ENCODE measurements at regions not wholly inside any gene's neighbourhood (a gene's known extent, or its start where the extent isn't known, plus 50 kb on each side); places are given as distances from the start of the nearest gene placed in this dataset.

GRCh38 chr2:164110515-164110914 lies 374.7 kb upstream of the FIGN start:
- H3K27ac ChIP-seq = no peak overlapping the region
- no peak overlapping the region for H3K4me3 ChIP-seq

- Histone ChIP-seq H3K27ac (no peak overlapping the region), H3K4me3 (no peak overlapping the region)
These were observed 373.2 kb upstream of the FIGN start for GRCh38 chr2:164109006-164109405.

- no peak overlapping the region for H3K4me3 ChIP-seq
These were observed 367.5 kb upstream of the FIGN start for GRCh38 chr2:164103271-164103670.

GRCh38 chr2:164102366-164102765 lies 366.6 kb upstream of the FIGN start:
- no peak overlapping the region for H3K27ac ChIP-seq
- H3K4me3 ChIP-seq = no peak overlapping the region

More at GRCh38 chr2:164103271-164103670, 367.5 kb upstream of the FIGN start:
- H3K27ac ChIP-seq = no peak overlapping the region

GRCh38 chr2:164091673-164092072 lies 355.9 kb upstream of the FIGN start:
- Histone ChIP-seq H3K27ac (no peak overlapping the region), H3K4me3 (no peak overlapping the region)

GRCh38 chr2:164090533-164090932 lies 354.7 kb upstream of the FIGN start:
- no peak overlapping the region for H3K27ac ChIP-seq
- no peak overlapping the region for H3K4me3 ChIP-seq

GRCh38 chr2:164084066-164084465 lies 348.3 kb upstream of the FIGN start:
- no peak overlapping the region for H3K27ac ChIP-seq
- no peak overlapping the region for H3K4me3 ChIP-seq

- no peak overlapping the region for H3K27ac ChIP-seq
- H3K4me3 ChIP-seq = no peak overlapping the region
These were observed 344.7 kb upstream of the FIGN start for GRCh38 chr2:164080486-164080885.

GRCh38 chr2:164079258-164079657 lies 343.4 kb upstream of the FIGN start:
- no peak overlapping the region for H3K4me3 ChIP-seq
- H3K27ac ChIP-seq = no peak overlapping the region

GRCh38 chr2:164078421-164078820 lies 342.6 kb upstream of the FIGN start:
- Histone ChIP-seq H3K4me3 (no peak overlapping the region), H3K27ac (no peak overlapping the region)

- H3K27ac ChIP-seq = no peak overlapping the region
These were observed 337.6 kb upstream of the FIGN start for GRCh38 chr2:164073101-164074074.

GRCh38 chr2:164069540-164069939 lies 333.7 kb upstream of the FIGN start:
- H3K4me3 ChIP-seq = no peak overlapping the region
- no peak overlapping the region for H3K27ac ChIP-seq

More at GRCh38 chr2:164073101-164074074, 337.6 kb upstream of the FIGN start:
- no peak overlapping the region for H3K4me3 ChIP-seq

GRCh38 chr2:164068063-164068462 lies 332.3 kb upstream of the FIGN start:
- Histone ChIP-seq H3K27ac (no peak overlapping the region), H3K4me3 (no peak overlapping the region)

- Histone ChIP-seq H3K4me3 (no peak overlapping the region), H3K27ac (no peak overlapping the region)
These were observed 330.3 kb upstream of the FIGN start for GRCh38 chr2:164066095-164066494.

- Histone ChIP-seq H3K4me3 (no peak overlapping the region), H3K27ac (no peak overlapping the region)
These were observed 329.2 kb upstream of the FIGN start for GRCh38 chr2:164065038-164065437.

- no peak overlapping the region for H3K27ac ChIP-seq
- H3K4me3 ChIP-seq = no peak overlapping the region
These were observed 325.4 kb upstream of the FIGN start for GRCh38 chr2:164061129-164061746.

GRCh38 chr2:164060031-164060430 lies 324.2 kb upstream of the FIGN start:
- no peak overlapping the region for H3K27ac ChIP-seq
- H3K4me3 ChIP-seq = no peak overlapping the region

GRCh38 chr2:164055623-164056022 lies 319.8 kb upstream of the FIGN start:
- no peak overlapping the region for H3K27ac ChIP-seq

GRCh38 chr2:164054651-164055050 lies 318.8 kb upstream of the FIGN start:
- H3K27ac ChIP-seq = no peak overlapping the region
- no peak overlapping the region for H3K4me3 ChIP-seq

More at GRCh38 chr2:164055623-164056022, 319.8 kb upstream of the FIGN start:
- H3K4me3 ChIP-seq = no peak overlapping the region

- Histone ChIP-seq H3K27ac (no peak overlapping the region), H3K4me3 (no peak overlapping the region)
These were observed 317.2 kb upstream of the FIGN start for GRCh38 chr2:164053021-164053420.

GRCh38 chr2:164052006-164052405 lies 316.2 kb upstream of the FIGN start:
- Histone ChIP-seq H3K27ac (no peak overlapping the region), H3K4me3 (no peak overlapping the region)

Data from skin epidermis (tissue), 12 donors.